ENCODE measurements at regions not wholly inside any gene's neighbourhood (a gene's known extent, or its start where the extent isn't known, plus 50 kb on each side); places are given as distances from the start of the nearest gene placed in this dataset.

DNA sequence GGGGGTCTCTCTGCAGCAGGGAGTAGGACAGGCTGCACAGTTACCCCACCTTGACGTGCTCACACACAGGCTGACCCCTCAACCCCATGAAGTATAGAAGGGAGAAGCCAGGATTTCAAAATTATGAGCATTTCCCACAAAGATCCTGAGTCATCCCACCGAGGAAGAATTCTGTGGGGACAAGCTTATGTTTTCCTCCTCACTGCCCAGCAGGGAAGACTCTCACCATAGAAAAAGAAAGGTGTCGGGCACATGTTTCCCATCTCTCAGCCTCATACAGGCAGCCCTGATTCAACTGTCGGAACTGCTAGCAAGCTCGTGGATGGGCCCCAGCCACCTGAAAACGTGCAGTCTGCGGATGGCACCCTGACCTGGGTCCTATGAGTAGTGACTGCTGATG is 499.7 kb upstream of the MKI67 start:
- no peaks in the 10 kb centered on the region for H3K9me3 ChIP-seq
- no peaks in the 10 kb centered on the region for H3K36me3 ChIP-seq
- ATAC-seq: no peak
- H3K27me3 ChIP-seq: no peaks in the 10 kb centered on the region
- no peak overlapping the region for H3K27ac ChIP-seq
- TF ChIP-seq CTCF (IDR thresholded peaks at IDR 0.05): no peak
- intact Hi-C loops (cut with DNase I): no loop called here
- no peaks in the 10 kb centered on the region for H3K4me1 ChIP-seq
- H3K4me3 ChIP-seq: no peak overlapping the region
- no peak for DNase-seq

DNA sequence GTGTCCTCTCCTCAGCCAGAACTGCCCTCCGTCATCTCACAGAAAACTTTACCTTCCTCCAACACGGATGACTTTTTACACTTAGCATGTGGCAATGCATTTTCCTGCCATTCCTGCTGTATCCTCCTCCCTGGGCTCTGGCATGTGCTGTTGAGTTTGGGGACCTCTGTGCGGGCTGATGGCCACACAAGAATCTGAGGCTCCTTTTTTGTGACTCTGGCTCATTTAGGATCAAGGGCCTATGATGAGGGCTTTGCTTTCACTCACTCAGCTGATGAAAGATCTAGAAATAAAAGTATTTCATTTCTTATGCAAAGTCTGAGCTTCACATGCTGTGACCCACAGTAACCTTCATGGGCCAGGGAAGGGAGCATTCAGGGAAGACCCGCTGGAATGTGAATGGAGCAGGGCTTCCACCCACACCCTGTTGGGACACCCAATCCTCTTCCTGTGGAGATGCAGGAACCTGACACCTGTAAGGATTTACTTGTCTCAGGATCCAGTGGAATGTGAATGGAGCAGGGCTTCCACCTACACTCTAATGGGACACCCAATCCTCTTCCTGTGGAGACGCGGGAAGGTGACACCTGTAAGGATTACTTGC is 500.3 kb upstream of the MKI67 start:
- DNase-seq (no peak), ATAC-seq (no peak)
- Histone ChIP-seq H3K27ac (no peak overlapping the region), H3K4me3 (no peak overlapping the region), H3K36me3 (no peaks in the 10 kb centered on the region), H3K9me3 (no peaks in the 10 kb centered on the region), H3K27me3 (no peaks in the 10 kb centered on the region), H3K4me1 (no peaks in the 10 kb centered on the region)
- intact Hi-C loops (cut with DNase I): no loop called here
- no peak for TF ChIP-seq CTCF (IDR thresholded peaks at IDR 0.05)

DNA sequence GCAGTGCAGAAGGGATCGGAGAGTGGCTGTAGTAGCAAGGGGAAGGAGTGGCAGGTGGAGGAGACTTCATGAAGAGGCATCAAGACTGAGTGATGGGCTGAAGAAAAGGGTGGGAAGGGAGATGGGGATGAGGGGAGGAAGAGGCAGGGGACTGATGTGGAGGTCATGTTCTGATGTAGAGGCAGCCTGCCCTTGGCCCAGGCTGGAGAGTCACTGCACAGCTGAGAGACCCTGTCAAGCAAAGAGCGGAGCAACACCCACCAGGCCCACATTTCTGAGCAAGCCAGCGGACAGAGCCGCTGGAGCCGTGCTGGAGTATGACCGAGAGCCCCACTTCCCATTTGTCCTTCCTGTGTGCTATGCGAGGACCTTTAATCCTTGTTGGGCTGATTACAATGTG is 501.6 kb upstream of the MKI67 start:
- Histone ChIP-seq H3K4me1 (no peaks in the 10 kb centered on the region), H3K36me3 (no peaks in the 10 kb centered on the region), H3K27ac (no peak overlapping the region), H3K4me3 (no peak overlapping the region), H3K9me3 (no peaks in the 10 kb centered on the region), H3K27me3 (no peaks in the 10 kb centered on the region)
- intact Hi-C loops (cut with DNase I): no loop called here
- ATAC-seq (no peak), DNase-seq (no peak)
- TF ChIP-seq CTCF (IDR thresholded peaks at IDR 0.05): no peak

DNA sequence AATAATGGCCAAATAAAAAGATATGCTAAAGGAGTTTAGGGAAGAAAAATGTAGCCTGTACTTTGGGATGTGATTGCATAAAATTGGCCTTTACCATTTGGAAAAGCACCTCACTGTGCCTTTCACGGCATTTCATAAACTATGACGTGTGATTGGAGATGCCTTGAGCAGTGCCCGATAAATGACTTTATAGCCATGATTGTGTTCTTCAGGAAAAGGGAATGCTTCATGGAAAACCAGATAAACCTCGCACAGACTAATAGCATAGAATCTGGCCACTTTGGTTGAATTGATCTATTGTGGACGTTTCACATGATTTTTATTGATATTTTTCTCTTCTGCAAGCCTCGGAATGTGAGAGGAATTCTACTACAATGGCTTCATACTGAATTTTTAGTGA is 502.0 kb upstream of the MKI67 start:
- no peak for TF ChIP-seq CTCF (IDR thresholded peaks at IDR 0.05)
- no peak overlapping the region for H3K4me3 ChIP-seq
- H3K27ac ChIP-seq: no peak overlapping the region
- no peaks in the 10 kb centered on the region for H3K36me3 ChIP-seq
- DNase-seq (no peak), ATAC-seq (no peak)
- no peaks in the 10 kb centered on the region for H3K9me3 ChIP-seq
- no peaks in the 10 kb centered on the region for H3K27me3 ChIP-seq
- intact Hi-C loops (cut with DNase I): no loop called here
- no peaks in the 10 kb centered on the region for H3K4me1 ChIP-seq

DNA sequence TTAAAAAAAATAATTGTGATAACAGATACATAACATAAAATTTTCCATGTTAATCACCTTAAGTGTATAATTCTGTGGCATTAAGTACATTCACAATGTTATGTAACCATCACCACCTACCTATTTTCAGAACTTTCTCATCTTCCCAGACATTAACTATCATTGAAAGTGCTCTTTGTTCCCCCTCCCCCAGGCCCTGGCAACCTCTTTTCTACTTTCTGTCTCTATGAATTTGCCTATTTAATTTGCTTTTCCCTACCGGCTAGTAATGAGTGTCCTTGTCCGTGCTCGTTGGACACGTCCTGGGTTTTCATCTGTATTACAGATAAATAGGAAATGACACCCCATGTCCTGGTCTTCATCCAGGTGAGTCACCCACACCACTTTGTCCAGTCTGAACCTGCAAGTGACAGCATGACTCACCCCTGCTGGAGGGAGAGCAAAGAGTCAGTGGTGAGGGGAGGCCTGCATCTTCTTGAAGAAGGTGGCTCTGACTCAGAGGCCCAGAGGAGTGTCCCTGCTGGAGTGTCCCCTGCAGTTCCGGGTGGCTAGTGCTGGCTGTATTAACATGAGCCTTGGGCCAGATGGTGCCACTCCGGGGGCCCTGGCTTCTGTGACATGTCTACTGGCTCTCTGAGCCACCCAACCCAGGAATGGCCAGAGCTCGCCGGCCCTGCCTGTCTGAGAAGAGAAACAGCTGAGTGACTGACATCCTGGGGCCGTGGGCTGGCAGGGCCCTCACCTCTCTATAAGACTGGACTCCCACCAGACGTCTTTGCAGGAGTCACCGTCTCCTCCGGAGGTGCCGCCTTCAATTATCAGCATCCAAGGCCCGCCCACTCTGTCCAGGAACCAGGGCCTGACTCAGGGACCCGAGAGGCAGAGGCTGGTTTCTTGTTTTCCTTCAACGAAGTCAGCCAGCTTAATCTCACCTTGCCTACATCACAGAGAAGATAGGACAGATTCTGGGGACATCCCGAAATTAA is 503.2 kb upstream of the MKI67 start:
- DNase-seq: peak; percentile 61
- Histone ChIP-seq H3K9me3 (no peaks in the 10 kb centered on the region), H3K27ac (no peak overlapping the region), H3K4me3 (no peak overlapping the region), H3K36me3 (no peaks in the 10 kb centered on the region), H3K27me3 (no peaks in the 10 kb centered on the region), H3K4me1 (no peaks in the 10 kb centered on the region)
- intact Hi-C loops (cut with DNase I): no loop called here
- ATAC-seq: no peak
- TF ChIP-seq CTCF (IDR thresholded peaks at IDR 0.05): no peak
